Breast epithelium (tissue), 4 donors: ENCODE measurements at regions not wholly inside any gene's neighbourhood (a gene's known extent, or its start where the extent isn't known, plus 50 kb on each side); places are given as distances from the start of the nearest gene placed in this dataset.

Experiments
- DNase-seq, 2 donors: peaks; one replicate each; pipeline ENCODE4 v3.0.0-alpha.2; 2019; ENCODE audit warnings: low spot score in 2 of 2
- H3K27ac ChIP-seq, 2 donors: fragments of 200-600 bp; sonication (generic) in 1 of 2; one replicate each; pipeline ENCODE4 v1.5.1; 2016 to 2019; ENCODE audit warnings: mild to moderate bottlenecking in 1 of 2
- H3K27me3 ChIP-seq, 2 donors: fragments of 200-600 bp; sonication (generic) in 1 of 2; one replicate each; pipeline versions ENCODE4 v1.5.1 to v1.6.0; 2017 to 2019; ENCODE audit warnings: control low read depth in 1 of 2, mild to moderate bottlenecking in 1 of 2
- H3K36me3 ChIP-seq: fragments of 200-600 bp; one replicate; pipeline ENCODE4 v1.5.1; 2019
- H3K4me1 ChIP-seq, 2 donors: fragments of 200-600 bp; sonication (generic); one replicate each; pipeline ENCODE4 v1.5.1; 2016 to 2019; ENCODE audit warnings: control low read depth in 1 of 2
- H3K4me3 ChIP-seq, 3 donors: fragments of 200-600 bp; sonication (generic); 1 replicate in 2 of 3; 2 replicates in 1 of 3; pipeline ENCODE4 v1.5.1; 2016 to 2019; ENCODE audit warnings: mild to moderate bottlenecking in 3 of 3, moderate library complexity in 2 of 3
- H3K9me3 ChIP-seq, 2 donors: fragments of 200-600 bp; sonication (generic) in 1 of 2; one replicate each; pipeline ENCODE4 v1.5.1; 2016 to 2019; ENCODE audit warnings: control low read depth in 1 of 2
- POLR2A ChIP-seq: fragments of 450-650 bp; IDR thresholded peaks from one replicate; pipeline ENCODE4 v1.6.1; 2016; ENCODE audit warnings: antibody characterized with exemption, mild to moderate bottlenecking, moderate library complexity
- POLR2AphosphoS5 ChIP-seq, 3 donors: sonication (generic); formaldehyde crosslinking; IDR thresholded peaks; one replicate each; pipeline ENCODE4 v1.6.1; 2017; ENCODE audit warnings: antibody characterized with exemption in 3 of 3
- intact Hi-C: fragments of 100-400 bp; cut with DNase I; formaldehyde crosslinking; loops from one replicate; pipeline ENCODE4 v1.15.1; 2023; ENCODE audit warnings: low total_unique reads
- TF ChIP-seq, protein P1 (sequence below), 3 donors: fragments of 450-650 bp; IDR thresholded peaks; one replicate each; pipeline ENCODE4 v1.5.1; 2016 to 2017; ENCODE audit warnings: antibody characterized with exemption in 3 of 3, mild to moderate bottlenecking in 3 of 3, moderate library complexity in 3 of 3

DNA sequence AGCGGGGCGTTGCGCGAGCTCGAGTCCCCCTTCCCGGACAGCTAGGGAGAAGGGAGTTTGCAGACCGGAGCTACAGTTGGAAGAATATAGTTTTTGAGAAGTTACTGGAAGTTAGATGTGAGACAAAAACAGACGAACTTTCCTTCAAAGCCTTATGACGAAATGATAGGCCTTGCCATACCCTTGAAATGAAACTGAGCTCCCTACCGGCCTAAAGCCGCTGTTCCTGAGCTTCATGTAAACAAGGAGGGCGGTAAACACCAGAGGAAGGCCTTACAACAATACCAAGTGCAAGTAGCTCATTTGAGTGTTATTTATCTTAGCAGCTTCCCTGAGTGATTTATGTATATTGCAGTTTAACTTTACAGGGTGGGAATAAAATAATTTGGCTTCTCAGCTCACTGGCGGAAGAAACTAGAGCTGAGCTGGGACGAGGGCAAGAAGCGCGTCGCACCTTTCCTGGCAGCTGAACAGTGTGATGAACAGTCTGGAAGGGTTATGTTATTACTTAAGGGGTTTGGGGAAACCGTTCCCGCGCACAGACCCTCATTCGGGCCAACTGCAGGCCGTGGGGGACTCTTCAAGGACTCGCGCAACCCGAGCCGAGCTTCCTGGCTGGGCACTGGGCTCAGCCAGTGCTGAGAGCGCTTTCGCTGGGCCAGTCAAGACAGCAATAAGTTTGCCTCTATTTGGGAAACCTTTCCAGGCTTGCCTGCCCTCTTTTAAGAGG is 111.2 kb downstream of the KCNRG start:
- peak overlapping the region; percentile 98 to 99 for H3K27ac ChIP-seq
- TF ChIP-seq POLR2A (no peak), POLR2AphosphoS5 (IDR thresholded peaks at IDR 0.05) (no peak)
- TF ChIP-seq, protein P1, sequence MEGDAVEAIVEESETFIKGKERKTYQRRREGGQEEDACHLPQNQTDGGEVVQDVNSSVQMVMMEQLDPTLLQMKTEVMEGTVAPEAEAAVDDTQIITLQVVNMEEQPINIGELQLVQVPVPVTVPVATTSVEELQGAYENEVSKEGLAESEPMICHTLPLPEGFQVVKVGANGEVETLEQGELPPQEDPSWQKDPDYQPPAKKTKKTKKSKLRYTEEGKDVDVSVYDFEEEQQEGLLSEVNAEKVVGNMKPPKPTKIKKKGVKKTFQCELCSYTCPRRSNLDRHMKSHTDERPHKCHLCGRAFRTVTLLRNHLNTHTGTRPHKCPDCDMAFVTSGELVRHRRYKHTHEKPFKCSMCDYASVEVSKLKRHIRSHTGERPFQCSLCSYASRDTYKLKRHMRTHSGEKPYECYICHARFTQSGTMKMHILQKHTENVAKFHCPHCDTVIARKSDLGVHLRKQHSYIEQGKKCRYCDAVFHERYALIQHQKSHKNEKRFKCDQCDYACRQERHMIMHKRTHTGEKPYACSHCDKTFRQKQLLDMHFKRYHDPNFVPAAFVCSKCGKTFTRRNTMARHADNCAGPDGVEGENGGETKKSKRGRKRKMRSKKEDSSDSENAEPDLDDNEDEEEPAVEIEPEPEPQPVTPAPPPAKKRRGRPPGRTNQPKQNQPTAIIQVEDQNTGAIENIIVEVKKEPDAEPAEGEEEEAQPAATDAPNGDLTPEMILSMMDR (IDR thresholded peaks at IDR 0.05), result no peak
- intact Hi-C loops, result loop anchor here (5.0 to 10.0 kb wide), 2 partner anchors 44 to 132 kb away; partner anchors contain the start of gene TRIM13
- peaks cover 0 to 6% of the 10 kb centered on the region in 2 donors for H3K4me1 ChIP-seq
- H3K36me3 ChIP-seq, result no peaks in the 10 kb centered on the region
- no peaks in the 10 kb centered on the region for H3K9me3 ChIP-seq
- no peak for DNase-seq
- H3K4me3 ChIP-seq, result peak overlapping the region; percentile 90 to 99 (median 97)
- peaks cover 0 to 48% of the 10 kb centered on the region in 2 donors for H3K27me3 ChIP-seq

DNA sequence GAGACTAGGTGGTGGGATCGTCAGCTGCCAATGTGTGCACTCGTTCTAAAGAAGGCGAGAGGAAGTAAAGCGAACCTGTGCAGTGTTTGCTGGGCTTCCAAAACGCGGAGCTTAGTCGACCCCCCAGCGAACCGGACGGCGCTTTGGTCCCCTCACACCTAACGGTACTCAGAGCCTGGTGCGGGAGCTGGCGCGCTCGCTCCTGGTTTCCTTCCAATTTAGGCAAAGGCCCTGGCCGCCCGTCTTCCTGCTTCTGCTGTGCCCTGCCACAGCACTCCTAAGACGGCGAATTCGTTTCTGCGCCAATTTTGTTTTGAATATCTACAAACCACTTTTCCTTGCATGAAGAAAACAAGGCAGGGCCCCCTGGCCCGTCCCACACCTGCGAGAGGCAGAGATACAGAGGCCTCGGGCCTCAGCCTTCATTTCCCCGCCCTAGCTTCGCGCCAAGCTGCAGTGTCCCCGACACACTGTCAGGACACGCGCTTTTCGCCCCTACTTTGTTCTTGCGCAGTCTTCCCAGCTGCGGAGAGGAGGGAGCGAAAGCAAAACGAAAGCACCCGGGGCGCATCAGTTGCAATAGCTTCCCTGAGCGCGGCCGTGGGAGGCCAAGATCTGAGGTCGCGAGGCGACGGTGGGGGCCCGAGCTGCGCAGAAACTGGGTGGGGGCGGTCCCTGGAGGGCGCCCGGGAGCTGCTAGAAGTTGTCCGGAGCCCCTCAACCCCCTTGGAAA is 111.9 kb downstream of the KCNRG start:
- TF ChIP-seq, protein P1 (IDR thresholded peaks at IDR 0.05), result no peak
- TF ChIP-seq POLR2AphosphoS5 (IDR thresholded peaks at IDR 0.05) (peak in 1 of 3 donors; percentile 51), POLR2A (no peak)
- H3K4me1 ChIP-seq, result peaks cover 0 to 6% of the 10 kb centered on the region in 2 donors
- no peaks in the 10 kb centered on the region for H3K9me3 ChIP-seq
- peak overlapping the region; percentile 44 to 90 (median 48) for H3K4me3 ChIP-seq
- peaks cover 0 to 54% of the 10 kb centered on the region in 2 donors for H3K27me3 ChIP-seq
- H3K27ac ChIP-seq, result peak overlapping the region; percentile 98 to 99
- intact Hi-C loops, result loop anchor here (5.0 to 10.0 kb wide), 2 partner anchors 45 to 132 kb away; partner anchors contain the start of gene TRIM13
- peak in 1 of 2 donors; percentile 60 for DNase-seq
- H3K36me3 ChIP-seq, result no peaks in the 10 kb centered on the region

DNA sequence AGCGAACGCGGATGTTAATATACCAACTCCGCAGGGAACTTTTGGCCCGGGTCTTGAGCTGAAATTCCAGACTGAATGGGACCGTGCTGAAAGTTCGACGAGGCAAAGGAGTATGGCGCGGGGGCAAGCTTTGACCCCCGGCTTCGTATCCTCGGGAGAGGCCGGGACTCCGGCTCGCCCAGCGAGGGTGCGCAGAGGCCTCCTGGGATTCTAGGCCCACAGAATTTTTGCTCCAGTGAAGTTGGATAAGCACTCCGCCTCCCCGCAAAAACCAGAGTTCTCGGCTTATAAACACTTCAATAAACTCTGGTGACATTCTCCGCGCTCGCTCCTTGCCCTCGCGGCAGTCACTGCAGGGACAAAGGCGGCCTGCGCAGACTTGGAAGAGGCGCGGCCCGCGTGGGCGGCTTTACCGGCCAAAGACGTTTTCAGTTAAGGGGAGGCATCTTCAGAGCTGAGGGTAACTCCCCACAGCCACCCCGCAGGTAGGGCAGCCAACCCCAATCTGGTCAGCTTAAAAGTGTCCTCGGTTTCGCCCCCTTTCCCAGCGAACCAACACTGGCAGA is 112.6 kb downstream of the KCNRG start:
- H3K36me3 ChIP-seq, result no peaks in the 10 kb centered on the region
- intact Hi-C loops, result loop anchor here (5.0 to 10.0 kb wide), 2 partner anchors 46 to 133 kb away; partner anchors contain the start of gene TRIM13
- peaks cover 2 to 61% of the 10 kb centered on the region in 2 donors for H3K27me3 ChIP-seq
- peak overlapping the region; percentile 98 to 99 for H3K27ac ChIP-seq
- no peak for TF ChIP-seq POLR2A
- no peak for TF ChIP-seq POLR2AphosphoS5 (IDR thresholded peaks at IDR 0.05)
- no peaks in the 10 kb centered on the region for H3K9me3 ChIP-seq
- DNase-seq, result no peak
- peaks cover 0 to 6% of the 10 kb centered on the region in 2 donors for H3K4me1 ChIP-seq
- H3K4me3 ChIP-seq, result peak overlapping the region; percentile 44 to 90 (median 48)

DNA sequence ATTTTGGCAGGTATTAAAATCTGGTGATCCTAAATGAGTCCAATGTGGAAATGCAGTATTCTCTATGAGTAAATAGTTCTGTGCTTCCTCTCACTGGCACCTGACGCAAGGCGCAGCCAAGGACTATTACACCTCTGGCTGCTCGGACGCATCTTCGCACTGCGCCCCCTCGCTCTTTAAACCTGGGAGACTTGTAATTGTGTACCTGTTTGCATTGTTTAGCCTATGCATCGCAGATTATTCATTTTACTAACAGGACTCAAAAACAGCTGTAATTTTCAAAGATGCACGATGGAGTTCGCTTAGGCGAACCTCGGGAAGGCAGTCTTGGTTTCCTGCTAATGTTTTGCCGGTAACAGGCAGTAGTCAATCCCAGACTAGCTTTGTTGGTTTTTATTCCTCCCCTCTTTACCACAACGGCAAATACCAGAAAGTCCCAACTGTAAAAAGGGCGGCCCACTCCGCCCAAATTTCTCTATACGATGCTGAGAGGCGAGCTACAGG is 113.2 kb downstream of the KCNRG start:
- no peak overlapping the region for H3K27ac ChIP-seq

More for the DNA sequence above, 113.2 kb downstream of the KCNRG start:
- no peak for TF ChIP-seq POLR2A
- TF ChIP-seq, protein P1 (IDR thresholded peaks at IDR 0.05), result no peak
- Histone ChIP-seq H3K36me3 (no peaks in the 10 kb centered on the region), H3K9me3 (no peaks in the 10 kb centered on the region), H3K27me3 (peaks cover 2 to 67% of the 10 kb centered on the region in 2 donors), H3K4me1 (peaks cover 0 to 6% of the 10 kb centered on the region in 2 donors), H3K4me3 (no peak overlapping the region)
- DNase-seq, result no peak
- intact Hi-C loops, result loop anchor here (5.0 to 10.0 kb wide), 2 partner anchors 46 to 134 kb away; partner anchors contain the start of gene TRIM13
